Activated naive CD8-positive, alpha-beta T cell treated with anti-CD3 and anti-CD28 coated beads, Interleukin-2, amount 50 U/mL, for 16 hours (primary cell): ENCODE measurements at regions not wholly inside any gene's neighbourhood (a gene's known extent, or its start where the extent isn't known, plus 50 kb on each side); places are given as distances from the start of the nearest gene placed in this dataset.
"Not testable (repeated sequence)": the region's sequence is repeated elsewhere in the genome, so short reads cannot be mapped to it uniquely, and the experiment has no call there.

Experiments used
- DNase-seq: peaks from one replicate; pipeline ENCODE4 v3.0.0-alpha.2; 2020; ENCODE audit warnings: low read depth, low spot score

DNA sequence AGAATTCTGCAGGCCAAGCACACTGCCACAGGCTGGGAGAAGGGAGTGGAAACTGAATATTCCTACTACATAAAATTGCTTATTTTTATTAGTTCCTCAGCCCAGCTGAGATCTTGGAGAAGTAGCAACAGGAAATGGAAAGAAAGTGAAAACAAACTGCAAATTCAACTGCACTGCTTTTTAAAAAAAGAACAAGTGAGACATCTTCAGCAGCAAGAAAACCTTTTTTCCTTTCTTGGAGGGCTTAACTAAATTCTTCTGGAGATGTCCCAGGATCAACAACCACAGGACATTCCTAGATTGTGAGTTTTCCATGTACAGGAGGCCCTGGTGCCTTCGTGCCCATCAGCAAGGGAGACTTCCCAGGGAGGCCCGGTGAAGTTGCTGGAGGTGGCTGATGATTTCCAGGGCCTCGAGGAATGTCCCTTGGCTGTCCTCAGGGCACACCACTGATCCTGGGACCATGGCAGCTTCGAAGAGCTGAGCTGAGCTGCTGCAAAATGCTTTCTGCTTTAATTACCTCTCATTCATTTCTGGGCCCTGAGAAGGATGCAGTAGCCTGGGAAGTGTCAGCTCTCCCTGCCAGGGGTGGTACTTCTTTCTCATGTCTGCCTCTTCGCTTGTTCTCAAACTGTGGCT, 275.5 kb upstream of the FRG2C start:
- DNase-seq, result not testable (repeated sequence)

DNA sequence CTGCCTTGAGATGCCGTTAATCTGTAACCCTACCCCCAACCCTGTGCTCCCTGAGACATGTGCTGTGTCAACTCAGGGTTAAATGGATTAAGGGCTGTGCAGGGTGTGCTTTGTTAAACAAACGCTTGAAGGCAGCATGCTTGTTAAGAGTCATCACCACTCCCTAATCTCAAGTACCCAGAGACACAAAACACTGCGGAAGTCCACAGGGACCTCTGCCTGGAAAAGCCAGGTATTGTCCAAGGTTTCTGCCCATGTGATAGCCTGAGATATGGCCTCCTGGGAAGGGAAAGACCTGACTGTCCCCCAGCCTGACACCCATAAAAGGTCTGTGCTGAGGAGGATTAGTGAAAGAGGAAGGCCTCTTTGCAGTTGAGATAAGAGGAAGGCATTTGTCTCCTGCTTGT, 270.8 kb upstream of the FRG2C start:
- not testable (repeated sequence) for DNase-seq

DNA sequence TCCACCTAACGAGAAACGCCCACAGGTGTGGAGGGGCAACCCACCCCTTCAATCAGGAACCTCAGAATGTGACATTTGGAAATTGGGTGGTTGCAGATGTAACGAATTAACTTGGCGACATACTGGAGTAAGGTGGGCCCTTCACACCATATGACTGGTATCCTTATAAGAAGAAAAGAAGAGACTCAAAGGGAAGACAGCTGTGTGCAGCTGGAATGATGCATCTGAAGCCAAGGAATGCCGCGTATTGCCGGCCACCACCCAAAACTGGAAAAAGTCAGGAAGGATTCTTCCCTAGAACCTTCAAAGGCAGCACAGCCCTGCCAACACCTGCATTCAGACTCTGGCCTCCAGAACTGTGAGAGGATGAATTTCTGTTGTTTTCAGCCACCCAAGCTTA, 270.0 kb upstream of the FRG2C start:
- DNase-seq, result not testable (repeated sequence)

DNA sequence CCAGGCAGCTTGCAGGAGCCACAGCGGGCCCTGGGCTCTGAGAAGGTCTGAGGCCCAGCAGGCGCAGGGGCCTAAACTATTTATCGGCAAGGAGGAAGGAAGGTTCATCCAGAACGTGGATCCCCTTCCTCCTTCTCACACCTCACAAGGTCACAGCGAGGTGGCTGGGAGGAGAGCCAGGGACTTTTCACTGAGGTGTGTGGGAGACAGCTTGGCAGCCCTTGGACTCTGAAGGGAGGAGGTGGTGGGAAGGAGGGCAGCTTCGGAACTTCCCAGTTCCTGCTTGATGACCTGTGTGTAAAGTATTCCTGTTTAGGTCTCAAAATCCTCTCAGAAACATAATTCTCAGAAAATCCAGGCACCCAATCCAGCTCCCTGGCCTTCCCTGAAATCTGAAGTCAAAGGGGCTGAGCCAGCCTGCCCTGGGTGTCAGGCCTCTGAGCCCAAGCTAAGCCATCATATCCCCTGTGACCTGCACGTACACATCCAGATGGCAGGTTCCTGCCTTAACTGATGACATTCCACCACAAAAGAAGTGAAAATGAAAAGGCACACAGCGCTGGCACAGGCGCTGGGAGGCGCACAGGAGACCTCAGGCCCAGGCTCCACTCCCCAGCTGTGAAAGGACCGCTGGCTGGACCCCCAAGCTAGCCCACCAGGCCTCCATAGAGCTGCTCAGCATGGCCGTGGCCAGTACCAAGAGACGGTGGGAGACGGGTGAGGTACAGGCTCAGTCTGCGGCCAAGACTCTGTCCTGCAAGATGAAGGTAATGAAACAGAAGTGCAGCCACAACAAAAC, 269.4 kb upstream of the FRG2C start:
- not testable (repeated sequence) for DNase-seq

DNA sequence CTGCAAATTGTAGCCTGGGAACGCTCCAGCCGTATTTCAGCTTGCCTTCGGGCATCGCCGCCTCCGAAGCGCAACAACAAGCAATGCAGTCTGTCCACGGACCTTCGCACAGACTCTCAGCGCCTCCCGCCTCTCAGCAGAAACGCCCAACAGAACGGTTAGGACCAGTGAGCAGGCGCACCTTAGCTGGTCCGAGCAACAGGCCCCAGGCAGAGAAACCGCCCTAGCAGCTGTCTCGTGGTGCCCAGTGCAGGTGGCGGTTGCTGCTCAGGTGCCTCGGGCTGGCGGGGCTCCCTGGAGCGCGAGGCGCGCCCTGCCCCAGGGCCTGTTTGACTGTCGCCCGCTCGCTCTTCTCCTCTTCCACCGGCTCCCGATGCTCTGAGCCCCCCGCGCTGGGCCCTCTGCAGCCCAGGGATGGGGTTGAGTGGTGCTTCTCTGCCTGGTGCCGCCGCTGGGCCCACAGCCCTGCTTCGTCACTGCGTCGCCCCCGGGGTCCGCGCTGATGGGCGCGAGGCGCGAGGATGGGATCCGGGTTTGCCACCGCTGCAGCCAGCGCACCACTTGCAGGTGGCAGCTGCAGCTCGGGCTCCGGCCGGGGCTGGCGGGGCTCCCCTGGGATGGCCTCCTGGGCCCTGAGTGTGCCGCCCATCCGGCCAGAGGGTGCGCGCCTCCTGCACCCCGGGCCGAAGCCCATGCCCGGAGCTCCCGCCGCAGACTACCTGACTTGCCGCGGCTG, 268.4 kb upstream of the FRG2C start:
- DNase-seq, result no peak

DNA sequence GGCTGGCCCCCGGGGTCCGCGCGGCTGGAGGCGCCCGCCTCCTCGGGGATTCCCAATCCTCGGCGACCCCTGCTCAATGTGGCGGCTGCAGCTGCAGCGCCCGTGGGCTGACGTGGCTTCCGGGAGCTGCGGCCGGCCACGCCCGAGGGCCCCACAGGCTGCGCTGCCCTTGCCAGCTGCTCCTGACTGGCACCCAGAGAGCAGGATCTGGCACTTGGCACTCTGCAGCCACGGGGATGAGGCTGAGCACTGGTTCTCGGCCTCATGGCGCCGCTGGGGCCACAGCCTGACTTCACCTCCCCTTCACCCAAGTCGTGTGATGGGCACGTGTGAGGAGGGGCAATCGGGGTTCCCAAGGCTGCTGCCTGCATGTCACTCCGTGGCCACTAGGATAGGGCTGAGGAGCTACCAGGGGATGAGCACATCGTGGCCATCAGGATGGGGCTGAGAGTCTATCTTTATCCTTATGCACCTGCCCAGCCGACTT, 267.8 kb upstream of the FRG2C start:
- DNase-seq, result no peak

DNA sequence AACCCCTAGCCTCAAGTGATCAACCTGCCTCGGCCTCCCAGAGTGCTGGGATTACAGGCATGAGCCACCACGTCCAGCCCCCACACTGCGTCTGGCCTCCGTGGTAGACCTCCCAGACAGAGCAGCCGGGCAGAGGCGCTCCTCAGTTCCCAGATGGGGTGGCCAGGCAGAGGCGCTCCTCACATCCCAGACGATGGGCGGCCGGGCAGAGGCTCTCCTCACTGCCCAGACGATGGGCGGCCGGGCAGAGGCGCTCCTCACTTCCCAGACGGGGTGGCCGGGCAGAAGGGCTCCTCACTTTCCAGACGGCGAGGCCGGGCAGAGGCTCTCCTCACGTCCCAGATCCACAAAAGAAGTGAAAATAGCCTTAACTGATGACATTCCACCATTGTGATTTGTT, 266.6 kb upstream of the FRG2C start:
- not testable (repeated sequence) for DNase-seq

DNA sequence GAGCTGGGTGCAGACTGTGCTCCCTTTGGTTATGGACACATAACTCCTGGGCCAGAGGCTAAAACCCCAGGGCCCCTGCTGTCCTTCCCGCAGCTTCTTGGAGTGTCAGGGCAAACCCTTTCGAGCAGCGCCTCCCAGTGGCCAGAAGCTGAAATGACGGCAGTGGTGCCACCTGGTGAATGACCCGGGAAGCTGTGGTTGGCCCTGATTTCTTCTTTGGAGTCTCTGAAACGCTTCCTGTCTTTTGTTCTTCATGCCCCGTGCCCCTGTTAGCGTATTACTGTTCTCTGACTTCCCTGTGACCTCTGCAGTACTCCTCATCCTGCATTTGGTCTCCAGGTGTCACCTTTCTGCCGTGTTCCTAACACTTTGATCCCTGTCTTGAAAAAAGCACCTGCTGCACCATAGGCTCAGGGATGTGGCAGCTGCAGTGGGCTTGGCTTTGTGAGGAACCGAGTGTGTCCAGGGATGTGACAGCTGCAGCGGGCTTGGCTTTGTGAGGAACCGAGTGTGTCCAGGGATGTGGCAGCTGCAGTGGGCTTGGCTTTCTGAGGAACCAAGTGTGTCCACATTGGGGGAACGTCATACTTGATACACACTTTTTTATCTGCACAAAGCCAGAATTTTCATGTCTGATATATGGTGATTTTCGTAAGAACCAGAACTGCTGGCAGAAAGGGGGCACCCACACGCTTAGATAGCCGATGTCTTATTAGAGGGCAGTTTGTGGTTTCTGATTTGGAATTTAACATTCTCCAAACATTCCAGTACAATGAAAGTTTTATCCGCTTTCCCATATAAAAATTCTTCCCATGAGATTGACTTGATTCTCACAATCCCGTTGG, 241.8 kb upstream of the FRG2C start:
- DNase-seq, result not testable (repeated sequence)

DNA sequence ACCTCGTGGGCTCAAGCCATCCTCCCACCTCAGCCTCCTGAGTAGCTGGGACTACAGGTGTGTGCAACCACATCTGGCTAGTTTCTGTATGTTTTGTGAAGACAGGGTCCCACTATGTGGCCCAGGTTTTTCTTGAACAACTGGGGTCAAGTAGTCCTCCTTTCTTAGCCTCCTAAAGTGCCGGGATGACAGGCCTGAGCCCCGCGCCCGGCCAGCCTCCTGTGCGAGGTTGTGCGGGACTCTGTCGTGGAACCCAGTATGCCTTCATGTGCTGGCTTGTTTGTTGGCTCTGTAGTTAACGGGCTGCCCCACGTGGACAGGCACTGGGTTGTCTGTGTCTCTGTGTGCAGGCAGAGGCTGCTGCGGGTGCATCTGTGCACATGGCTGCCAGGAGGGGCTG, 238.7 kb upstream of the FRG2C start:
- not testable (repeated sequence) for DNase-seq

DNA sequence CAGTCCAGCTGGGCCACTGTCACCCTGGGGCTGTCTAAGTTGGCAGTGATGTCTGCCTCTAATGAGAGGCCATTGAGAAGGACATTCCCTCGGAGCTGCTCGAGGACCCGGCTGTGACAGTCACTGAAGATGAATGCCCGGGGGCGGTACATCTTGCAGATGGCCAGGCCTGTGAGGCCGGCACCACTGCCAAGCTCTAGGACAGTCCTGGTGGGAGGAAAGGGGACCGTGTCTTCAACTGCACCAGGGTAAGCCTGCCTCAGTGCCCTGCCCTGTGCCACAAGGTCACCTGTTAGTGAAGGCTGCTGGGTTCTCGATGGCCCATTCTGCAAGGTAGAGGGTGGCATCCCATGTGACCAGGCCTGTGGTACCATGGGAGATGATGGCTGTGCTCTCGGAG, 236.6 kb upstream of the FRG2C start:
- DNase-seq, result not testable (repeated sequence)

DNA sequence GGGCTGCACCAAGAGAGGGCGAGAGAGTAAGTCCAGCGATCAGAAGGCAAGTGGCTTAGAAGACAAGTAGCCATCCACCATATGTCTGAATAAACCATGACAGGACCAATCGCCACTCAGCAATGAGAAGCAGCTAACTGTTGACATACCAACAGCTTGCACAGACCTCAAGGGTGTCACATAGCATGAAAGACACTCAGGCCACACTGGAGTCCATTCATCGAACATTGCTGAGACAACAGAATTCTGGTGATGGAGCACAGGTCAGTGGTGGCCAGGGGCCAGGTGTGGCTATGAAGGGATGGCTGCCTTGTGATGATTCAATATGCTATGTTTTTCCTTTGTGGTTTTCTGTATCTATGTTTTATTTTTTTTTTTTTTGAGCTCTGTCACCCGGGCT, 236.2 kb upstream of the FRG2C start:
- DNase-seq, result not testable (repeated sequence)

DNA sequence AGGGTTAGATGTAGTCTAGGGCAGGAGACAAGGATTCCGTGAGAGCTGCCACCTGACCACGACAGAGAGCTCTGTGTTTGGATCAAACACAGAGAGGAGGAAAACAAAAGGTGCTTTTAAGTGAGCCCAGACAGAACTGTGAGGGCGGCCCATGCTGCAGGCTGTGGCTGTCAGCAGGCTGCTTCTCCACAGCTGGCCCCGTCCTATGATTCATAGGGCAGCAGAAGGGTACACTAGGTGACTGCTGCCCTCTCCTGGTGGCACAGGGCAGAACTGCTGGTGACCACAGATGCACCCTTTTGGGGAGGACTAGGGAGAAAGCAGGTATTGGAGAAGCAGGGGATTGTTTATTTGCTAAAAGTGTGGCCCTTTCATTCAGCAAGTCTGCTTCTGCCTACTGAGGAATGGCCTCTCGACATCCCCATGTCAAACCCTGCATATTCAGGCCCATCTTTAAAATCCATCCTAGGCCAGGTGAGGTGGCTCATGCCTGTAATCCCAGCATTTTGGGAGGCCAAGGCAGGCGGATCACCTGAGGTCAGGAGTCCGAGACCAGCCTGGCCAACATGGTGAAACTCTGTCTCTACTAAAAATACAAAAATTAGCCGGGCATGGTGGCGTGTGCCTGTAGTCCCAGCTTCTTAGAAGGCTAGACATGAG, 234.4 kb upstream of the FRG2C start:
- peak; percentile 42 for DNase-seq

DNA sequence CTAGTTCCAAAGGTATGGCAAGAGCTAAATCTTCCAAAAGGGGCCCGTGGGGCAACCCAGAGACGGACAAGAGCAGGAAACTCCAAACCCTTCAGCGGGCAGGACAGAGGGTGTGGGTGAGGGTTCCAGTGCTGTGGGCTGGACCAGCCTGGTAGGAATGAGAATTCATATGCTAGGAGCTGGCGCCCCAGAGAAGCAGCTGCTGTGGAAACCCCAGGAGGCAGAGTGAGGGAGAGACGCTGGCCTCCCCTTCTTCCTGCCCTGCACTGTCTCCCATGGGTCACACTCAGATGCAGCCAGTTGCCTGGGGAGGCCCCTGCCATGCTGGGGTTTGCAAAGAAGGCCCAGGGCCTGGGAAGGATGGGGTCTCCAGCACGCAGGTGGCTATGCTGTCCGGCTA, 233.7 kb upstream of the FRG2C start:
- DNase-seq, result not testable (repeated sequence)

DNA sequence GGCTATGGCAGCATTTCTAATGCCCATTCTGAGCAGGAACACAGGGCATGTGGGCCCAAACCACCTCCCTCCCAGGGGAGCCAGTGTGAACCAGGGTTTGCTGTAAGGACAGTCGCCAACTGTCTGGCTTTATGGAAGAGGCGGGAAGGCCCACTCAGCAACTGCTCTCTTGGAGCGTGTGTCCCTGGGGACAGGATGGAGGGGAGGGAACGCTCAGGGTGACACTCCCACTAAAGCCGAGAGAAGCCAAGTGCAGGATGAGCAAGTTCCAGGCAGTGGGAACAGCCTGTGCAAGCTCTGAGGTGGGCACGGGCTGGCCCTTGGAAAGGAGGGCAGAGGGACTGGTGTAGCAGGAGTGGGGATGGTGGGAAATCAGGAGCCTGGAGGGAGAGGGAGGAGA, 233.0 kb upstream of the FRG2C start:
- not testable (repeated sequence) for DNase-seq

DNA sequence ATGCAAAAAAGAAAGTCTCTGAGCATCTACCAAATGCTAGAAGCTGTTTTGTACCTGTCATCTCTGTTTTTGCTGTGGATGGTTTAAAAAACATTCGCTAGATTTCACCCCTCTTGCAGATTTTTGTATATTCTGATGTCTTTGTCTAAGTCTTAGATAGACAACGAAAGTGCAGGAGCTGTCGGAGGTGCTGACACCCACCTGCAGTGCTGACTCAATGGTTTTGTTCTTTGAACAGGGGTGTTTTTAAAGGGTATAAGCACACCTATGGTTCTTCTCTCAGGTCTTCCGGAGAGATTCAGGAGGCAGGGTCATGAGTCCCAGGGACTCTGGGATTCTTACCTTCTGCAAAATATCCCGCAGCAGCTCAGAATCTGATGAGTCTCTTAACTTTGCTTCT, 231.7 kb upstream of the FRG2C start:
- not testable (repeated sequence) for DNase-seq

DNA sequence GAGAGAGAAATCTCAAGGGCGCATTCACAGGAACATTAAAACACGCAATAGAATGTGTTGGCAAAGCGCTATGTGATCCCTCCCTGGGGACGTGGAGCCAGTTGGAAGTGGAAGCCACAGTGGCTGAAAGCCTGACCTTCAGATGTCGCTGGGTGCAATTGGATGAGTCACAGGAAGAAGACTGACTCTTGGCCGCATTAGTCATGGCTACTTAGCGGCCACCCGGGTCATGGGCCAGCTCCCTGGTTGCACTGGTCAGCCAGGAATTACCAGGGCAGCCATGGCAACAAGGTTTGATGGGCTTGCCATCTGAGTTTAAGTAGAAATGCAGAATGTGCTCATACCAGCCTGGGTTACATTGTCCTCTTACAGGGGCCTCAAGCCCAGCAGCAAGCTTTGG, 231.2 kb upstream of the FRG2C start:
- not testable (repeated sequence) for DNase-seq

DNA sequence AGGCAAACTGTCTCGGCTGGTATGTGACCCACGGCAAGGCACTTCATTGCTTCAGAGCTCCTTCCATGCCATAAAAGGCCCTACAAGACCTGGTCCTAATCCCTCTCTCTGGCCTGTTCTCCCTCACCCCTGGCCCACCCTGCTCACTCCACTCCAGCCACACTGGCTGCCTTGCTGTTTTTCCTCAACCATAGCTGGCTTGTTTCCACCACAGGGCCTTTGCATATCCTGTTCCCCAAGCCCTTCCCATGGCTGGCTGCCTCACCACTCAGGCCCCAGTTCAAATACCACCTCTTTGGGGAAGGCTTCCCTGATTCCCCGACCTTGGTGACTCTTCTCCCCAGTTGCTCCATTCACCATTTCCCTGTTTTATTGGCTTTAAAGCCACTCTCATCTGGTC, 230.8 kb upstream of the FRG2C start:
- not testable (repeated sequence) for DNase-seq

DNA sequence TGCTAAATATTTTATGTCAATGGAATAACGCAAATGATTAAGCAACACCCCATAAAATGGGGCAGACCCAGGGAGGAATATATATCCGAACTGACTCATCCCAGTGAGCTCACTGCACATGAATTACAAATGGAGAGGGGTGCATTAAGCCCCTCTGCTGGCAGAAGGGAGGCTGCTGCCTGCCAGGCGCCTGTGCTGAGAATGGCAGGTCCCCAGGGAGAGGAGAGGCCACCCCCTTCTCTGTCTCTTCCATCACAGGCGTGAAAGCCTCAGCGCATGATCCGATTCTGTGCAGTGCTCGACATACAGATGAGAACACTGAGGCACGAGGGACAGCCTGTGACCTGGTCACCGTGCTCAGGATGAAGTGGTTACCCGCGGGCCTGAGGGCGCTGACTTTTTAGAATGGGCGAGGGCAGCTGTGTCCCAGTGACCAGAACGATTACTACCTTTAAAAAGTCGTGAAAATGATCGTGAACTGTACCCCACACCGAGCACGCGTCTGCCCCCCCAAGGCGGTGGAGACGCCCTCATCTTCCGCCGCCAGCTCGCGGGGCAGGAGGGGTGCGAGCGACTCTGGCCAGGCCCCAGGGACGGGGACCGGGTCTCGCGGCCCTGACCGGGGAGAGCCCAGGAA, 229.7 kb upstream of the FRG2C start:
- DNase-seq, result not testable (repeated sequence)

DNA sequence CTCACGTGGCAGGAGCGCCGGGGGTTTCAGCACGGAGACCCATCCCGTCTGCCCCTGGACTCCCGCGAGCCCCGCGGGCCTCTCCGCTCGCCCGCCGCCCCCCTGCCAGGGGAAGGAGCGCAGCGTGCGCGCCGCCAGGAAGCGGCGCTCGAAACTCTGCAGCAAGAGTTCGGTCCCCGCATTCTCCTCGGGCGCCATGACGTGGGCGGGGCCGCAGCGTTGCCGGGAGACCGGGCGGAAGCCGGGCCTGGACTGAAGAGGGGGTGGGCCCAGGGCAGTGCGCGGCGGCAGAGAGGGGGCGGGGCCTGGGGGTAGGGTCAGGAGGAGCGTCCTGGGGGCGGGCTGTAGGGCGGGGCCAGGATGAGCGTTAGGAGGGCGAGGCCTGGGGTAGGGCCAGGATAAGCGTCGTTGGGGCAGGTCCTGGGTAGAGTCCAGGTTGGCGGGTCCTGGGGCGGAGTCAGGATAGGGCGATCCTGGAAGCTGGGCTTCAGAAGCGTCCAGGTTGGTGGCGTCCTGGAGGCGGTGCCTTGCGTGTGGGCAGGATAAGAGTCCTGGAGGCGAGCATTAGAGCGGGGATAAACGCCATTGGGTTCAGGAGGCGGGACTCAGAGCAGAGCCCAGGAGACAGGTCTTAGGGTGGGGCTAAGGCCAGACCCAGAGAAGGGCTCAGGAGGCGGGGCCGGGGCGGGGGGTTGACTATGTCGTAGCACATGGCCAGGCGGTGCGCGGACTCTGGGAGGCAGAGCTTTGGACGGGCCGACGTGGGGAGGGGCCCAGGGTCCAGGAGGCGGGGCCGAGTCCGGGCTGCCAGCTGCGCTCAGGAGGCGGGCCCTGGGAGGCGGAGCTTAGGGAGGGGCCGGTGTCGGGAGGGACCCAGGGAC, 229.0 kb upstream of the FRG2C start:
- DNase-seq, result peak; percentile 98
